ENCODE measurements at regions not wholly inside any gene's neighbourhood (a gene's known extent, or its start where the extent isn't known, plus 50 kb on each side); places are given as distances from the start of the nearest gene placed in this dataset.

DNA sequence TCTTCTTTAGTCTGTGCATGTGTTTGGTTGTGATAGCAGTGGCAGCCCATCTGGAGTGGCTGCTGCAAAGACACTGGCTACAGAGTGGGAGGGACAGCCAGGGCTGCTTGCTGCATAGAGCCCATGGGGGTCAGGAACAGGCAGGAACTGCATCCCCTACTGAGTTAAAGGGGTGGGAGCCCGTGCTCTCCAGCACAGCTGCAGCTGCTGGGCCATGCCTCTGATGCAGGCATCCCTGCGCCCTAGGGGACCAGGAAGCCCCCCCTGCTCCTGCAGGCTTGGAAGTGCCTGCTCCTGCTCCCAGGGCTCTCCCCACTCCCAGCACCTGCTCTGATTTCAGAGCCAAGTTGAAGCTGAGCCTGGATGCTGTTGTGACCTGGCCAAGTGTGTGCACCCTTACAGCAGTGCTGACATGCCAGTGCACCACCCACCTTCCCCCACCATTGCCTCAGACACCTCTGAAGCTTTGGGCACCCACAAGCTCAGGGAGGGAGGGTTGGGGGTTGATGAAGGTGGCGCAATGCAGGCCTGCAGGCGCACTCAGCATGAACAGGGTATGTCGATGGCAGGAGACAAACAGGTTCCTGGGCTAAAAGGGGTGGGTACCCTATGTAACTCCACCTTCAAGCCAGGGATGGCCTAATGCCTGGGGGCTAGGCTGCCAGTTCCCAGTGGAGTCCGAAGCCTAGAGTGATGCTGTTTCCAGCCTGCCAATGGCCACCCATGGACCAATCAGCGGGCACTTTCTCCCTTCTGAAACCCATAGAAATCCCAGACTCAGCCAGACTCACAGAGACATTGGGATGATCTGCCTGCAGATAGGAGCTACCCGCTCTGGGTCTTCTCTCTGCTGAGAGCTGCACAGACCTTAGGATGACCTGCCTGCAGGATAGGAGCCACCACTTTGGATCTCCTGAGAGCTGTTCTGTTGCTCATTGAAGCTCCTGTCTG is 919.9 kb upstream of the MIR17HG start:
- Histone ChIP-seq H3K4me3 (no peak overlapping the region), H3K27me3 (replicated peaks) (no peaks in the 10 kb centered on the region), H3K27ac (no peak overlapping the region), H3K4me1 (replicated peaks) (no peaks in the 10 kb centered on the region), H3K36me3 (no peaks in the 10 kb centered on the region), H3K9me3 (replicated peaks) (no peaks in the 10 kb centered on the region)
- DNase-seq (ENCODE audit: low read depth in 1 of 2, low spot score in 2 of 2), result no peak

- no peak overlapping the region for H3K27ac ChIP-seq
- no peaks in the 10 kb centered on the region for H3K4me1 ChIP-seq (replicated peaks)
- H3K36me3 ChIP-seq, result no peaks in the 10 kb centered on the region
- H3K27me3 ChIP-seq (replicated peaks), result no peaks in the 10 kb centered on the region
- no peaks in the 10 kb centered on the region for H3K9me3 ChIP-seq (replicated peaks)
- no peak for DNase-seq (ENCODE audit: low read depth in 1 of 2, low spot score in 2 of 2)
- no peak overlapping the region for H3K4me3 ChIP-seq
These were observed 918.8 kb upstream of the MIR17HG start for GRCh38 chr13:90428522-90429210.

GRCh38 chr13:90430127-90430526 is 917.4 kb upstream of the MIR17HG start:
- DNase-seq (ENCODE audit: low read depth in 1 of 2, low spot score in 2 of 2), result no peak

GRCh38 chr13:90436697-90437096 is 910.8 kb upstream of the MIR17HG start:
- Histone ChIP-seq H3K27ac (no peak overlapping the region), H3K9me3 (replicated peaks) (no peaks in the 10 kb centered on the region), H3K4me1 (replicated peaks) (no peaks in the 10 kb centered on the region), H3K4me3 (no peak overlapping the region), H3K27me3 (replicated peaks) (no peaks in the 10 kb centered on the region), H3K36me3 (no peaks in the 10 kb centered on the region)
- no peak for DNase-seq (ENCODE audit: low read depth in 1 of 2, low spot score in 2 of 2)

More at GRCh38 chr13:90430127-90430526, 917.4 kb upstream of the MIR17HG start:
- Histone ChIP-seq H3K27ac (no peak overlapping the region), H3K9me3 (replicated peaks) (no peaks in the 10 kb centered on the region), H3K4me3 (no peak overlapping the region), H3K36me3 (no peaks in the 10 kb centered on the region), H3K4me1 (replicated peaks) (no peaks in the 10 kb centered on the region), H3K27me3 (replicated peaks) (no peaks in the 10 kb centered on the region)

- Histone ChIP-seq H3K36me3 (no peaks in the 10 kb centered on the region), H3K9me3 (replicated peaks) (no peaks in the 10 kb centered on the region), H3K27ac (no peak overlapping the region), H3K4me3 (no peak overlapping the region), H3K27me3 (replicated peaks) (no peaks in the 10 kb centered on the region), H3K4me1 (replicated peaks) (no peaks in the 10 kb centered on the region)
- no peak for DNase-seq (ENCODE audit: low read depth in 1 of 2, low spot score in 2 of 2)
These were observed 908.9 kb upstream of the MIR17HG start for GRCh38 chr13:90438576-90438975.

DNA sequence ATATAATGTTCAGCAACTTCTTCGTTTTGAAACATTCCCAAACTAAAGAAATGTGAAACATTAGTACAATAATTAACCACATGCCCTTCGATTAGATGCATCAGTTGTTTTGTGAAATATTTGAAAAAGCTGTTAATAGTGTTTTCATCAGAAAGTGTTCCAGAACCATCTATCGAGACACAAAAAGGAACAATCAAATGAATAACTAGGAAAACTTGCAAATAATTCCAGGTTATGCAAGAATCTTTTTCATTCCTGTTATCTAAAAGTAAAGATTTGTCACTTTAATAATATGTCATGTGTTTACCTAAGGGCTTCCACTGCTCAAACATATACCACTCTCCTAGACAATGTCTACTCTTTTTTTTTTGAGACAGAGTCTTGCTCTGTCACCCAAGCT is 904.2 kb upstream of the MIR17HG start:
- Histone ChIP-seq H3K9me3 (replicated peaks) (no peaks in the 10 kb centered on the region), H3K4me3 (no peak overlapping the region), H3K4me1 (replicated peaks) (peaks cover 26% of the 10 kb centered on the region), H3K27ac (no peak overlapping the region), H3K27me3 (replicated peaks) (no peaks in the 10 kb centered on the region), H3K36me3 (peaks cover 4% of the 10 kb centered on the region; the same call in 1 of the 2 replicates)
- no peak for DNase-seq (ENCODE audit: low read depth in 1 of 2, low spot score in 2 of 2)

- Histone ChIP-seq H3K4me3 (no peak overlapping the region), H3K36me3 (peaks cover 4% of the 10 kb centered on the region; the same call in 1 of the 2 replicates), H3K27me3 (replicated peaks) (no peaks in the 10 kb centered on the region), H3K27ac (peak overlapping the region; percentile 90), H3K9me3 (replicated peaks) (no peaks in the 10 kb centered on the region), H3K4me1 (replicated peaks) (peaks cover 26% of the 10 kb centered on the region)
- DNase-seq (ENCODE audit: low read depth in 1 of 2, low spot score in 2 of 2), result no peak
These were observed 903.3 kb upstream of the MIR17HG start for GRCh38 chr13:90444232-90444631.

- H3K27me3 ChIP-seq (replicated peaks), result no peaks in the 10 kb centered on the region
- H3K9me3 ChIP-seq (replicated peaks), result no peaks in the 10 kb centered on the region
- peak; percentile 77 to 82 for DNase-seq (ENCODE audit: low read depth in 1 of 2, low spot score in 2 of 2)
- H3K36me3 ChIP-seq, result peaks cover 4% of the 10 kb centered on the region; the same call in 1 of the 2 replicates
- peaks cover 26% of the 10 kb centered on the region for H3K4me1 ChIP-seq (replicated peaks)
- H3K4me3 ChIP-seq, result no peak overlapping the region
- peak overlapping the region; percentile 90 for H3K27ac ChIP-seq
These were observed 902.3 kb upstream of the MIR17HG start for GRCh38 chr13:90445179-90445578.

DNA sequence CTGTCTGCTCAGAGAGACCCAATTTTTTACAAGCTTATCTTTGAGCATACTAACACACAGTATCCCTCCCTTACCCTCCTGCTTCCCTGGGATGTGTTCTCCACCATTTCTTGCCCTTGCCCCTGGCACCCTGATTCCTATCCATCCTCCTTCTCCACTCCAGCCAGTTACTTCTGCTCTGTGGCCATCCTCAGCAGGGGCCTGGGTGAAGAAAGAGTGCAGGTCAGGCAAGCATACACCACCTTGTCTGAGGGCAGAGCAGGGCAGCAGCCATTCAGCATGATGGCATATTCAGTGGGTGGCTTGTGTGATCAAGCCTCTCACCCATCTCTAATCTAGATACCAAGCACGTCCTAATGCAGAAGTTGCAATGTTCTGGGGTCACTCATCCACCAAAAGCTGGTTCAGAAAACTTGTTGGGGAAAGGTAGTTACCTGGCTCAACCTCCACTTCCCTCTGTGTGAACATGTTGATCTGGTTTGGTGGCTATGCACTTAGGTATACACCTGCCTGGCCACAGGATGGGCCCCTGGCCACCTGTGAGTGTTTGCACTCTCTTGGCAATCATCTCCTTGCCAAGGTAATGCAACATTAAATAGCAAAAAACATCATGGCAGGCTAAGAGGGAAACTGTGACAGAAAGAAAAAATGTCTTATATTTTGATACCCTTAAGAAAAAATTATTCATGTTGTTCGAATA is 900.3 kb upstream of the MIR17HG start:
- peaks cover 4% of the 10 kb centered on the region; the same call in 1 of the 2 replicates for H3K36me3 ChIP-seq
- peaks cover 26% of the 10 kb centered on the region for H3K4me1 ChIP-seq (replicated peaks)
- no peak for DNase-seq (ENCODE audit: low read depth in 1 of 2, low spot score in 2 of 2)
- no peak overlapping the region for H3K4me3 ChIP-seq
- no peaks in the 10 kb centered on the region for H3K9me3 ChIP-seq (replicated peaks)
- no peak overlapping the region for H3K27ac ChIP-seq
- H3K27me3 ChIP-seq (replicated peaks), result no peaks in the 10 kb centered on the region

- Histone ChIP-seq H3K4me1 (replicated peaks) (peaks cover 26% of the 10 kb centered on the region), H3K4me3 (no peak overlapping the region), H3K27me3 (replicated peaks) (no peaks in the 10 kb centered on the region), H3K27ac (no peak overlapping the region; the same call in 1 of the 2 replicates), H3K36me3 (peaks cover 4% of the 10 kb centered on the region; the same call in 1 of the 2 replicates), H3K9me3 (replicated peaks) (no peaks in the 10 kb centered on the region)
- DNase-seq (ENCODE audit: low read depth in 1 of 2, low spot score in 2 of 2), result peak in 1 of 2 experiments; percentile 25
These were observed 899.8 kb upstream of the MIR17HG start for GRCh38 chr13:90447734-90448101.

GRCh38 chr13:90448466-90449037 is 898.9 kb upstream of the MIR17HG start:
- no peak overlapping the region for H3K27ac ChIP-seq
- H3K4me1 ChIP-seq (replicated peaks), result peaks cover 26% of the 10 kb centered on the region
- no peaks in the 10 kb centered on the region for H3K27me3 ChIP-seq (replicated peaks)
- no peak for DNase-seq (ENCODE audit: low read depth in 1 of 2, low spot score in 2 of 2)
- H3K4me3 ChIP-seq, result no peak overlapping the region
- H3K9me3 ChIP-seq (replicated peaks), result no peaks in the 10 kb centered on the region
- H3K36me3 ChIP-seq, result peaks cover 4% of the 10 kb centered on the region; the same call in 1 of the 2 replicates

DNA sequence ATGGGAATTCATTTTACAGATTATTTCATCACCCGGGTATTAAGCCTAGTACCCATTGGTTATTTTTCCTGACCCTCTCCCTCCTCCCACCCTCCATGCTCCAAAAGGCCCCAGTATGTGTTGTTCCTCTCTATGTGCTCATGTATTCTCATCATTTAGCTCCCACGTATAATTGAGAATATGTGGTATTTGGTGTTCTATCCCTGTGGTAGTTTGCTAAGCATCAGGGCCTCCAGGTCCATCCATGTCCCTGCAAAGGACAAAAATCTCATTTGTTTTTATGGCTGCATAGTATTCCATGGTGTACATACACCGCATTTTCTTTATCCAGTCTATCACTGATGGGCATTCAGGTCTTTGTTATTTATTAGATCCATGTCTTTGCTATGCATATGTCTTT is 894.1 kb upstream of the MIR17HG start:
- no peak overlapping the region for H3K27ac ChIP-seq

DNA sequence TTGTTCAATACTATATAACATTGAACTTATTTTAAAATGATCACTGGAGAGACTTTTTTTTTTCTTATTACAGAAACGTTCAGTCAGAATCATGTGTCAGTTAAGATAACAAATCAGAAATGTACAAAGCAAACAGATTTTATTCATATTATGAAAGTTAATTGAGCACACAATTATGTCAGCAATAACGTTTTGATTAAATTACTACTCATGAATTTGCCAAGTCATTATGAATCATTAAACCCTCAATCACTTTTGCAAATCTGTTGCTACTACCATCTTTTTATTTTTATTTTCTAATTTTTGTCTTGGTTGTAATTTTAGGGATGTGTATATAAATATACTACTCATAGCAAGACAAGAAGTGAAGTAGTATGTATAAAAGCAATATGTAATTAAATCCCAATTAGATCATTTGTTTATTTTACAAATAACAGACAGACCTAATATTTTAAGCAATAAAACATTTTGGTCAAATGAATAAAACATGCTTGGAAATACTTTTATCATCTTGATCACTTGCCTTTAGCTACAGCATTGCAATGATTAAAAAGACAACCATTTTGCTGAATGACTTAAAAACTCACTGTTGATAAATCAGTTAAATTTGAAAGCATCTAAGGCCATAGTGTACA is 893.4 kb upstream of the MIR17HG start:
- Histone ChIP-seq H3K27ac (no peak overlapping the region), H3K36me3 (no peaks in the 10 kb centered on the region), H3K9me3 (replicated peaks) (no peaks in the 10 kb centered on the region), H3K4me3 (no peak overlapping the region), H3K4me1 (replicated peaks) (no peaks in the 10 kb centered on the region), H3K27me3 (replicated peaks) (no peaks in the 10 kb centered on the region)
- DNase-seq (ENCODE audit: low read depth in 1 of 2, low spot score in 2 of 2), result no peak

More for the DNA sequence above, 894.1 kb upstream of the MIR17HG start:
- no peak for DNase-seq (ENCODE audit: low read depth in 1 of 2, low spot score in 2 of 2)
- Histone ChIP-seq H3K4me1 (replicated peaks) (no peaks in the 10 kb centered on the region), H3K36me3 (no peaks in the 10 kb centered on the region), H3K27me3 (replicated peaks) (no peaks in the 10 kb centered on the region), H3K9me3 (replicated peaks) (no peaks in the 10 kb centered on the region), H3K4me3 (no peak overlapping the region)
